Right forelimb (tissue), 1 donor: ENCODE measurements at regions not wholly inside any gene's neighbourhood (a gene's known extent, or its start where the extent isn't known, plus 50 kb on each side); places are given as distances from the start of the nearest gene placed in this dataset.
"Not testable (repeated sequence)": the region's sequence is repeated elsewhere in the genome, so short reads cannot be mapped to it uniquely, and the experiment has no call there.

Source experiments
- DNase-seq: peaks from one replicate; pipeline ENCODE4 v3.0.0-alpha.2; 2018

GRCh38 chr18:73163236-73163635 is 295.4 kb upstream of the NETO1 start:
- DNase-seq = no peak

GRCh38 chr18:73156117-73156516 is 288.3 kb upstream of the NETO1 start:
- DNase-seq = no peak

DNA sequence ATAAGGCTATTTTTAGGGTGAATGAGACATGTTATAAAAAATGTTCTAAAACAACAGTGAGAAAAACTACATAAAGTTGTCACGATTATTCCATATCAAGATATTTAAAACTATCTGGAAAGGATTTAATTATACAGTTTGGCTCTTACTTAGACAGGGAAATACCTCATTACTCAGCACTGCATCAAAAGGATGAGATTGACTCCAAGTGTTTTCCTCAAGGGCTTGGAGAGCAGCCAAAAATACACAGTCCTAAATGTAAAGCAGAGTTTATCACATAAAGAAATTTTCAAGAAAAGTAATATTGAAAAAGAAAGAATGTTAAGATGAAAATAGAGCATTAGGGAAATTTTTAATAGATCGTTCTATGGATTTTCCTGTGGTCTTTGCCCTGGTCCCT is 285.5 kb upstream of the NETO1 start:
- no peak for DNase-seq

DNA sequence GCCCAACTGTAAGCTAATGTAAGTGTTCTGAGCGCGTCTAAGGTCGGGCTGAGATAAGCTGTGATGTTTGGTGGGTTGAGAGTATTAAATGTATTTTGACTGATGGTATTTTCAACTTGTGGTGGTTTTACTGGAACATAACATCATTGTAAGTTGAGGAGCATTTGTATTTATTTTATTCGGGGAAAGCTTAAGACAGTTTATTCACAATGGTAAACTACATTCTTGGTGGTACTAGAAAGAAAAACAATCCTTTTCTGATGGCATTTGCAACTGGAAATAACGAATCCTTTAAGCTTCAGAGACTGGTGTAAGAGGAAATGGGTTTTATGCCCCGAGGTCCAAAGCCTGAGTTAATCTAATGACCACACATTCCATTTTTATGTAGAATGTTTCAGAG is 283.3 kb upstream of the NETO1 start:
- DNase-seq = no peak

DNA sequence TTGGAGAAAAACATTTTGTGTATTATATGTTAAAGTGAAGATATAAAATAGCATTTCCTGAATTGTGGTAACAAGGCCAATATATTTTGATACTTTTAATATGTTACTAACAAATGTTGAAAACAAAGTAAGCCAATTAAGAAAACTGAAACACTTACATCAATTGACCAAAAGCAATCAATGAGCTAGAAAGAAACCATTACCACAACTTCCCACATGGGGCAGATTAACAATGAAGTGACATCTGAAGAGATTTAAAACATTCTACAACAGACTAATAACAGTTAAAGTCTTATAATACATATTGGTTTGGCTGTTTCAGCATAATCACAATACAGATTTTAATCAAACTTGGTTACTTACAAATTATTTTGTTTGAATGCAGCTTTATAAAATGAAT is 282.4 kb upstream of the NETO1 start:
- DNase-seq = no peak

GRCh38 chr18:73147590-73147989 is 279.8 kb upstream of the NETO1 start:
- DNase-seq = no peak

GRCh38 chr18:73144030-73144429 is 276.2 kb upstream of the NETO1 start:
- no peak for DNase-seq

DNA sequence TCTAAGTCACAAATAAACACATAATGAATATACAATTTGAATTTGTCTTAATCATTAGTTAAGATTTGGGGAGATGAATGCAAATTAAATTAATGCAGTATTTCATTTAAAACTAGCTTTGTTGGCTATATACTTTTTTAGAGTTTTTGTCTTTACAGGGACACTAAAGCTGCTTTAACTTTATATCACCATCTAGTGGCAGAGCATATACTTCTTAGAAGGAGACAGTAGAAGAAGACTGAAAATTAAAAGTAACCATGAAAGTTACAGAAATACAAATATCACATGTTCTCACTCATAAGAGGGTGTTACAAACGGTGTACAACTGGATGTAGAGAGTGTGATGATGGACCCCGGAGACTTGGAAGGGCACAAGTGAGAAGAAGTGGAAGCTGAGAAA is 268.3 kb upstream of the NETO1 start:
- no peak for DNase-seq

- DNase-seq = no peak
Measured at GRCh38 chr18:73124175-73124574, 256.4 kb upstream of the NETO1 start.

GRCh38 chr18:73121207-73121606 is 253.4 kb upstream of the NETO1 start:
- no peak for DNase-seq

DNA sequence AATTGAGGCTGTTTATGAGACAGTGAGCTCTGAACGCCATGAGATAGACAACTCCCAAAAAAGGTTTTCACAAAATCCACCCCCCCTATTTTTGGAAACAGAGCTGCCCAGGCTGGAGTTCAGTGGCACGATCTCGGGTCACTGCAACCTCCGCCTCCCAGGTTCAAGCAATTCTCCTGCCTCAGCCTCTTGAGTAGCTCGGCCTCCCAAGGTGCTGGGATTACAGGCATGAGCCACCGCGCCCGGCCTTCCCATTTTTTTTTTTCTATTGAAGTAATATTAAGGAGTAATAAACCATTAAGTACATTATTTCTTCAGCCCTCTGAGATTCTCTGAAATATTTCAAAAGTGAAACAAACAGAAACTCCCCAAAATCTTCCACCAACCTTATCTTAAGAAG is 252.8 kb upstream of the NETO1 start:
- DNase-seq = no peak

GRCh38 chr18:73119574-73119973 is 251.8 kb upstream of the NETO1 start:
- no peak for DNase-seq

- no peak for DNase-seq
Measured at GRCh38 chr18:73118121-73118816, 250.5 kb upstream of the NETO1 start.

DNA sequence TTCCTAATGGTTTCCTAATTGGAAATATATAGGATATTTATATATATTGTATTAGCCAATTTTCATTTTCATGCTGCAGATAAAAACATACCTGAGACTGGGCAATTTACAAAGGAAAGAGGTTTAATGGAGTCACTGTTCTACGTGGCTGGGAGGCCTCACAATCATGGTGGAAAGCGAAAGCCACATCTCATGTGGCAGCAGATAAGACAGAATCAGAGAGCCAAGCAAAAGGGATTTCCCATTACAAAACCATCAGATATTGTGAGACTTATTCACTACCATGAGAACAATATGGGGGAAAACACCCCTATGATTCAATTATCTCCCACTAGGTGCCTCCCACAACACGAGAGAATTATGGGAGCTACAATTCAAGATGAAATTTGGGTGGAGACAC is 242.5 kb upstream of the NETO1 start:
- no peak for DNase-seq

DNA sequence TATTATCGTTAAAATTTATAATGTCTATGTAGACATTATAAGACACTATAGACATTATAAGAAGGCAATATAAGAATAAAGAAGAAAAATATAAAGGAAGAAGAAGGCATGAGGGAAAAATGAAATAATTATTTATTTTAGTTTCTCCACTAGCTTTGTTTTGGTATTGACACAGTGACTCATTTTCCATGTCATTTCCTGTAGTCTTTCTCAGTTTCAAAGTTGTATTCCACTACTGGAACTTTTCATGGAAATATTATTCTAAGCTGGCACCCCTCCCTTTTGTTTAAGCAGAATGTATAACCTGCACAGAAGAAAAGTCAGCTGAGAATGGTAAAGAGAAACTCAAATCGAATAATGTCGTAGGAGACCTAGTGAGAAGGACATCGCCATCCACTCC is 234.2 kb upstream of the NETO1 start:
- DNase-seq = no peak

GRCh38 chr18:73101491-73101890 is 233.7 kb upstream of the NETO1 start:
- not testable (repeated sequence) for DNase-seq

- DNase-seq = no peak
Measured at GRCh38 chr18:73099759-73100158, 232.0 kb upstream of the NETO1 start.

DNA sequence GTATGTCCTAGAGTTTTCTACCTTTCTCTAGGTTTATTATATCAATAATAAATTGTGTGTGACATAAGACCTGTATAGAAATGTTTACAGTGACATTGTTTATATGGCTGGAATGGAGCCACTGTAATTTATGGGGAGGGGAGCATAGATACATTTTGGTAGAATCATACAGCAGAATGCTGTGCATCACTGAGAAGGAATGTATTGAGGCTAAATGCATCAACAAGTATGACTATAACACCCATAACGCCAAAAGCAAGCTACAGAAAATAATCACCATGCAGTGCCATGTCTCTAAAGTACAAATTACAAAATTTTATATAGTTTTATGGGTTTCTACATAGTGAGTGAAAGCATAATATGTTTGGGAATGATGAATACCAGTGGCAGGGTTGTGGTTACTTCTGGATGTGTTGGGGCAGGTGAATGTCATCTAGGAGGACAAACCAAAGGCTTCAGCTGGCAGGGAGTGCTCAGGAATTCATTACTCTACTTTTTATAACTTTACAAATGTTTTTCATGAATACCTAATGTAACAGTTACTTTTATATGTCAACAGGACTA is 226.0 kb upstream of the NETO1 start:
- no peak for DNase-seq

GRCh38 chr18:73088445-73088844 is 220.7 kb upstream of the NETO1 start:
- no peak for DNase-seq

DNA sequence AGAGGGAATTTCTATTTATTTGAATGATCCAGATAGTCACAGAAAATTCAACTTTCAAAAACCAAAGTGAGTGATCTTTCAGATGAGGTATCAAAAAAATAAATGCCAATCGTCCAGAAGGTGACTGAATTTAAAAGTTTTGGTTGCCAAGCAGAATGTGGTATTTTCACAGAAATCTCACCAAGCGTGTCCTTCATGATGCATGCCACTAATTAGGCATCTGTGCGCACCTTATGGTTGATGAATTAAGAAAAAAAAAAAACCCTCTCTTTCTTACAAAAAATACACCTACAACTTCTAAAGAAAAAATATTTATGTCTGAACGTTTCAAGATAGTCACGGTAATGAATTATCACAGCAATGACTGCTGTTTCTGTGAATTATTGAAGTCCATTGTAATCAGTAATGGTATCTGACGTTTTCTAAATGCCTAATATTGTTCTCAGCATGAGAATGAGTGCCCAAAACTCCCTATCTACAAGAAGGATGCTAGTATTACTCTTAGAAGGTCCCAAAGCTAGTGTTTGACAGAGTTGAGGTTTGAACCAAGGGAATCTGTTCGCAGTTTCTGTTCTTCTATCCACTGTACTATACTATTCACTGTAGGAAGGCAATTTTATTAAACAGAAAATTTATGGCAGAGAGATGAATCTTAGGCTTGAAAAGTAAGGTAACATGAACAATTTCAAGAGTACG is 219.6 kb upstream of the NETO1 start:
- no peak for DNase-seq

GRCh38 chr18:73079920-73080319 is 212.1 kb upstream of the NETO1 start:
- no peak for DNase-seq

DNA sequence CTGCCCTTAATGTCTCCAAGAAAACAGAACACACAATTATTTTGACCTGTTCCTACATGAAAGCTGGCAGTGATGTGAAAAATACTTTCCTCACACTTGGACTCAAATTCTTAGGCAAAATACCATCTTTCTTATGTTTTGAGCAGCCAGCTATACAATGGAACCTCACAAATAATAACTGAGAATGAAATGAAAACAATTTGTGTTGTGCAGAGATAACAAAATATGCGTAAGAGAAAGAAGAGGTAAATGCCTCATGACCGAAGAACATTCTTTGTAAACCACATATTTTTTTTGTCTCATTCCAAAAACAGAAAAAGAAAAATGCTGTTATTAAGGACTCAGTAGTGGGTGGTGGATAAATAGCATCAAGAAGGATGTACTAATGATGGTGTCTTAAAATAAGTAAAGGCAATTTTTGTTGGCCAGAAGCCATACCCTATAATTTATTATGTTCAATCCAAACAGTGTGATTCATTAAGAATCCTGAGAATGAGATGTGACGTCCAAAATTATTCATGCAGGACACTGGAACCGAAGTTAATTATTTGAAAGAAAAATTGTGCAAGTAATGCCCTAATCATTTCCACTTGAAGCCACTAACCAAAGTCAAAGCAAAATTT is 193.0 kb upstream of the NETO1 start:
- no peak for DNase-seq

DNA sequence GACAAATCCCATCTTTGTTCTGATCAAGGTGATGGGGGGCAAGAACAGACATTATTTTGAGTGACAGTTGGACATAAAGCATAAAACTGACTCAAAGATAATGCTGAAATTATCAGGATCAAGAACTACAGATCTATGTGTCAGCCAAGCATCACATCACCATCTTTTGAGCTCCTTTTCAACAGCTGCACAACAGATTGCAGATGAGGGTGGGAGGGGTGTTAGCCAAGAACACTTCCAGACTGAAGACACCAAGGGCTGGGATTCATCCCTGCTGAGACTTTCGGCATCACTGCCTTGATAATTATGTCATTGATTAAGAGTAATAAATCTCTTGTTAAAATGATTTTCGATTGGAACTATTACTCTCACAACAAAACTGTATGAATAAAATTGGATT is 191.5 kb upstream of the NETO1 start:
- no peak for DNase-seq

- no peak for DNase-seq
Measured at GRCh38 chr18:73047688-73048087, 179.9 kb upstream of the NETO1 start.
